GM23248 (cell line): ENCODE measurements at regions not wholly inside any gene's neighbourhood (a gene's known extent, or its start where the extent isn't known, plus 50 kb on each side); places are given as distances from the start of the nearest gene placed in this dataset.
A peak's percentile ranks its signal among the peaks of the same experiment; 100 is the strongest.

Experiments used
- DNase-seq: peaks from one replicate; pipeline ENCODE4 v3.0.0-alpha.2; 2015
- H2AFZ ChIP-seq: fragments of 200-600 bp; sonication (generic); 2 replicates; pipeline ENCODE4 v1.6.1; 2016; ENCODE audit warnings: antibody characterized with exemption
- H3F3A ChIP-seq: fragments of 200-600 bp; sonication (generic); 2 replicates; pipeline ENCODE4 v1.6.1; 2016; ENCODE audit warnings: mild to moderate bottlenecking, antibody characterized with exemption, mixed run types; ENCODE audit not compliant: insufficient read depth
- H3K27ac ChIP-seq: fragments of 200-600 bp; sonication (generic); 2 replicates; pipeline ENCODE4 v1.5.1; 2016; ENCODE audit warnings: mild to moderate bottlenecking
- H3K27me3 ChIP-seq: fragments of 200-600 bp; sonication (generic); replicated peaks from 2 replicates; pipeline ENCODE4 v1.6.1; 2016; ENCODE audit warnings: mild to moderate bottlenecking; ENCODE audit not compliant: insufficient read depth
- H3K36me3 ChIP-seq: fragments of 200-600 bp; sonication (generic); 2 replicates; pipeline ENCODE4 v1.6.1; 2016; ENCODE audit warnings: low read depth, mild to moderate bottlenecking
- H3K4me1 ChIP-seq: fragments of 200-600 bp; sonication (generic); 2 replicates; pipeline ENCODE4 v1.6.1; 2016; ENCODE audit warnings: mild to moderate bottlenecking; ENCODE audit not compliant: insufficient read depth
- H3K4me2 ChIP-seq: fragments of 200-600 bp; sonication (generic); one replicate; pipeline ENCODE4 v1.6.1; 2016; ENCODE audit warnings: mild to moderate bottlenecking; ENCODE audit not compliant: unreplicated experiment
- H3K4me3 ChIP-seq: fragments of 200-600 bp; sonication (generic); 2 replicates; pipeline ENCODE4 v1.5.1; 2016; ENCODE audit warnings: mild to moderate bottlenecking
- H3K79me2 ChIP-seq: fragments of 200-600 bp; sonication (generic); 2 replicates; pipeline ENCODE4 v1.6.1; 2016; ENCODE audit warnings: mild to moderate bottlenecking; ENCODE audit not compliant: insufficient read depth
- H3K9ac ChIP-seq: fragments of 200-600 bp; sonication (generic); 2 replicates; pipeline ENCODE4 v1.6.1; 2016; ENCODE audit warnings: mild to moderate bottlenecking
- H3K9me2 ChIP-seq: fragments of 200-600 bp; sonication (generic); 2 replicates; pipeline ENCODE4 v1.6.1; 2016; ENCODE audit warnings: mixed run types, mild to moderate bottlenecking, moderate library complexity; ENCODE audit not compliant: insufficient read depth
- H3K9me3 ChIP-seq: fragments of 200-600 bp; sonication (generic); one replicate; pipeline ENCODE4 v1.6.1; 2017; ENCODE audit warnings: low read depth
- H4K20me1 ChIP-seq: fragments of 200-600 bp; sonication (generic); 2 replicates; pipeline ENCODE4 v1.6.0; 2016; ENCODE audit not compliant: insufficient read depth
- EZH2 ChIP-seq: fragments of 200-600 bp; sonication (generic); IDR thresholded peaks from 2 replicates; pipeline ENCODE4 v1.6.1; 2018; ENCODE audit warnings: antibody characterized with exemption, mild to moderate bottlenecking; ENCODE audit not compliant: insufficient read depth, poor library complexity, severe bottlenecking
- EZH2phosphoT487 ChIP-seq: fragments of 200-600 bp; sonication (generic); IDR thresholded peaks from 2 replicates; pipeline ENCODE4 v1.6.1; 2018; ENCODE audit warnings: antibody characterized with exemption, moderate library complexity, mild to moderate bottlenecking, low read depth; ENCODE audit not compliant: insufficient read depth
- WGBS, 2 experiments: methylation state at CpG; one replicate each; pipeline ENCODE4 v1.1.6; 2015 to 2017; ENCODE audit warnings: low lambda C conversion rate in 2 of 2, low coverage in 1 of 2; ENCODE audit errors: missing lambda C conversion rate in 2 of 2; 5-methylcytosine and 5-hydroxymethylcytosine counted together
- in situ Hi-C: fragments of 300-500 bp; cut with MboI; formaldehyde crosslinking; loops from 2 replicates; pipeline ENCODE4 v1.15.0; 2020

- no peak overlapping the region for H2AFZ ChIP-seq
- peaks cover 8% of the 10 kb centered on the region; the same call in 1 of the 2 replicates for H3K4me1 ChIP-seq
- no peak for TF ChIP-seq EZH2
- TF ChIP-seq EZH2phosphoT487: no peak
- H3K9me2 ChIP-seq: no peaks in the 10 kb centered on the region
- H3K9ac ChIP-seq: no peak overlapping the region
- no peaks in the 10 kb centered on the region for H3F3A ChIP-seq
- no peaks in the 10 kb centered on the region for H3K27me3 ChIP-seq
- no peak overlapping the region for H3K4me3 ChIP-seq
- no peaks in the 10 kb centered on the region for H4K20me1 ChIP-seq
- no peaks in the 10 kb centered on the region for H3K79me2 ChIP-seq
- no peaks in the 10 kb centered on the region for H3K9me3 ChIP-seq
- H3K27ac ChIP-seq: no peak overlapping the region
- no peaks in the 10 kb centered on the region for H3K36me3 ChIP-seq
- 94 to 96% methylated on average over 8 of the region's 8 CpGs for WGBS, 2 experiments
- in situ Hi-C loops: no loop called here
- H3K4me2 ChIP-seq: no peak overlapping the region
- DNase-seq: peak; percentile 45
Measured at GRCh38 chr11:95360377-95361075, 129.5 kb upstream of the SESN3 start.

GRCh38 chr11:95359756-95360155 is 128.8 kb upstream of the SESN3 start:
- no peak overlapping the region for H3K9ac ChIP-seq
- peaks cover 3% of the 10 kb centered on the region; the same call in 1 of the 2 replicates for H3K4me1 ChIP-seq
- H4K20me1 ChIP-seq: no peaks in the 10 kb centered on the region
- H3K36me3 ChIP-seq: no peaks in the 10 kb centered on the region
- no peak overlapping the region for H3K4me2 ChIP-seq
- in situ Hi-C loops: no loop called here
- no peaks in the 10 kb centered on the region for H3F3A ChIP-seq
- no peaks in the 10 kb centered on the region for H3K9me2 ChIP-seq
- no peak for DNase-seq
- no peak overlapping the region for H2AFZ ChIP-seq
- no peaks in the 10 kb centered on the region for H3K9me3 ChIP-seq
- H3K79me2 ChIP-seq: no peaks in the 10 kb centered on the region
- WGBS, 2 experiments: 70 to 72% methylated on average over 2 of the region's 2 CpGs
- TF ChIP-seq EZH2 (no peak), EZH2phosphoT487 (no peak)
- H3K27ac ChIP-seq: no peak overlapping the region
- no peak overlapping the region for H3K4me3 ChIP-seq
- no peaks in the 10 kb centered on the region for H3K27me3 ChIP-seq

- H3K4me2 ChIP-seq: no peak overlapping the region
- H3K9me3 ChIP-seq: no peaks in the 10 kb centered on the region
- H3K27ac ChIP-seq: no peak overlapping the region
- H3K4me1 ChIP-seq: no peaks in the 10 kb centered on the region
- H4K20me1 ChIP-seq: no peaks in the 10 kb centered on the region
- WGBS, 2 experiments: 90 to 96% methylated on average over 1 of the region's 1 CpG
- H3K4me3 ChIP-seq: no peak overlapping the region
- no peaks in the 10 kb centered on the region for H3F3A ChIP-seq
- H3K9me2 ChIP-seq: no peaks in the 10 kb centered on the region
- in situ Hi-C loops: no loop called here
- no peaks in the 10 kb centered on the region for H3K79me2 ChIP-seq
- H3K9ac ChIP-seq: no peak overlapping the region
- H3K36me3 ChIP-seq: no peaks in the 10 kb centered on the region
- no peak overlapping the region for H2AFZ ChIP-seq
- H3K27me3 ChIP-seq: no peaks in the 10 kb centered on the region
- no peak for DNase-seq
- TF ChIP-seq EZH2phosphoT487 (no peak), EZH2 (no peak)
Measured at GRCh38 chr11:95359341-95359663, 128.3 kb upstream of the SESN3 start.

- Histone ChIP-seq H4K20me1 (no peaks in the 10 kb centered on the region), H2AFZ (no peak overlapping the region), H3K79me2 (no peaks in the 10 kb centered on the region), H3K4me3 (no peak overlapping the region), H3K9me3 (no peaks in the 10 kb centered on the region), H3K36me3 (no peaks in the 10 kb centered on the region), H3K4me2 (no peak overlapping the region), H3K4me1 (no peaks in the 10 kb centered on the region), H3K9ac (no peak overlapping the region), H3K27me3 (no peaks in the 10 kb centered on the region), H3K27ac (no peak overlapping the region), H3K9me2 (no peaks in the 10 kb centered on the region), H3F3A (no peaks in the 10 kb centered on the region)
- 51 to 52% methylated on average over 5 of the region's 5 CpGs for WGBS, 2 experiments
- DNase-seq: peak; percentile 15
- in situ Hi-C loops: no loop called here
- no peak for TF ChIP-seq EZH2
Measured at GRCh38 chr11:95358511-95359340, 127.7 kb upstream of the SESN3 start.
